Mucosa of descending colon (tissue), 3 donors: ENCODE measurements at regions not wholly inside any gene's neighbourhood (a gene's known extent, or its start where the extent isn't known, plus 50 kb on each side); places are given as distances from the start of the nearest gene placed in this dataset.
A peak's percentile ranks its signal among the peaks of the same experiment; 100 is the strongest.

Experiments used
- ATAC-seq: fragments of 200-7000 bp; cut with Tn5 transposase; one replicate; pipeline ENCODE4 v1.9.1; 2020; ENCODE audit warnings: mild to moderate bottlenecking, moderate library complexity
- DNase-seq, 3 donors: peaks; one replicate each; pipeline ENCODE4 v3.0.0-alpha.2; 2020
- H3K36me3 ChIP-seq: fragments of 200-600 bp; one replicate; pipeline ENCODE4 v1.8.0; 2021; ENCODE audit warnings: low read depth, mild to moderate bottlenecking
- H3K4me1 ChIP-seq: fragments of 200-600 bp; one replicate; pipeline ENCODE4 v1.8.0; 2021; ENCODE audit warnings: low read depth, mild to moderate bottlenecking
- H3K4me3 ChIP-seq: fragments of 200-600 bp; one replicate; pipeline ENCODE4 v1.8.0; 2021; ENCODE audit warnings: mild to moderate bottlenecking
- H3K9me3 ChIP-seq: fragments of 200-600 bp; one replicate; pipeline ENCODE4 v1.8.0; 2021; ENCODE audit warnings: mild to moderate bottlenecking
- CTCF ChIP-seq: fragments of 200-600 bp; IDR thresholded peaks from one replicate; pipeline ENCODE4 v1.8.0; 2022; ENCODE audit warnings: antibody characterized with exemption, mild to moderate bottlenecking
- intact Hi-C, 2 donors: fragments of 100-400 bp; cut with DNase I in 1 of 2; cut with micrococcal nuclease in 1 of 2; formaldehyde crosslinking; loops; one replicate each; pipeline versions ENCODE4 v1.11.0 to v1.11.1; 2022; cut with DNase I, micrococcal nuclease
- donor health status: DM: no; HTN: no; CAD: no; lungs with moderate emphysema.
- donor health status: DM: no; HTN: no; CAD: no.
- donor health status: DM: no; HTN: yes; CAD: no.

- intact Hi-C loops = no loop called here
- Histone ChIP-seq H3K4me3 (no peak overlapping the region), H3K9me3 (no peaks in the 10 kb centered on the region), H3K36me3 (no peaks in the 10 kb centered on the region), H3K4me1 (no peaks in the 10 kb centered on the region)
- no peak for TF ChIP-seq CTCF
- no peak for ATAC-seq
- no peak for DNase-seq
Measured at GRCh38 chr9:79346350-79347020, 225.3 kb upstream of the TLE4 start.

- ATAC-seq = no peak
- H3K4me3 ChIP-seq = no peak overlapping the region
- intact Hi-C loops = no loop called here
- DNase-seq = no peak
- H3K36me3 ChIP-seq = no peaks in the 10 kb centered on the region
- TF ChIP-seq CTCF = no peak
- no peaks in the 10 kb centered on the region for H3K9me3 ChIP-seq
- no peaks in the 10 kb centered on the region for H3K4me1 ChIP-seq
Measured at GRCh38 chr9:79352322-79352721, 219.4 kb upstream of the TLE4 start.

- DNase-seq = no peak
- intact Hi-C loops = no loop called here
- ATAC-seq = no peak
- no peaks in the 10 kb centered on the region for H3K9me3 ChIP-seq
- H3K4me1 ChIP-seq = no peaks in the 10 kb centered on the region
- H3K4me3 ChIP-seq = no peak overlapping the region
- TF ChIP-seq CTCF = no peak
- no peaks in the 10 kb centered on the region for H3K36me3 ChIP-seq
Measured at GRCh38 chr9:79353856-79354520, 217.8 kb upstream of the TLE4 start.

- no peaks in the 10 kb centered on the region for H3K9me3 ChIP-seq
- TF ChIP-seq CTCF = no peak
- peak; percentile 72 for ATAC-seq
- H3K36me3 ChIP-seq = no peaks in the 10 kb centered on the region
- H3K4me3 ChIP-seq = no peak overlapping the region
- intact Hi-C loops = no loop called here
- peak in 1 of 3 donors; percentile 30 for DNase-seq
- H3K4me1 ChIP-seq = no peaks in the 10 kb centered on the region
Measured at GRCh38 chr9:79357194-79357593, 214.6 kb upstream of the TLE4 start.

GRCh38 chr9:79357616-79358015, 214.1 kb upstream of the TLE4 start:
- DNase-seq = peak in 1 of 3 donors; percentile 34
- no peak overlapping the region for H3K4me3 ChIP-seq

More at GRCh38 chr9:79357616-79358015, 214.1 kb upstream of the TLE4 start:
- Histone ChIP-seq H3K4me1 (no peaks in the 10 kb centered on the region), H3K9me3 (no peaks in the 10 kb centered on the region), H3K36me3 (no peaks in the 10 kb centered on the region)
- ATAC-seq = peak; percentile 75
- no peak for TF ChIP-seq CTCF
- intact Hi-C loops = no loop called here
